Panc1 (cell line): ENCODE measurements at regions not wholly inside any gene's neighbourhood (a gene's known extent, or its start where the extent isn't known, plus 50 kb on each side); places are given as distances from the start of the nearest gene placed in this dataset.

Experiments used
- CTCF ChIP-seq: fragments of 450-650 bp; IDR thresholded peaks from 2 replicates; pipeline ENCODE4 v1.5.1; 2017; ENCODE audit warnings: mild to moderate bottlenecking
- POLR2AphosphoS5 ChIP-seq: IDR thresholded peaks from 2 replicates; pipeline ENCODE4 v1.6.1; 2012; ENCODE audit warnings: mild to moderate bottlenecking, low read depth, low read length, moderate library complexity
- REST ChIP-seq, 2 experiments: IDR thresholded peaks; 2 replicates each; pipeline ENCODE4 v1.6.1; 2011 to 2012; ENCODE audit warnings: low read depth in 2 of 2, control low read depth in 1 of 2, low read length in 1 of 2, mild to moderate bottlenecking in 1 of 2, moderate library complexity in 1 of 2; ENCODE audit not compliant: insufficient read depth in 1 of 2
- SIN3A ChIP-seq: IDR thresholded peaks from 2 replicates; pipeline ENCODE4 v1.6.1; 2012; ENCODE audit warnings: low read depth, mild to moderate bottlenecking, low read length, moderate library complexity, borderline replicate concordance; ENCODE audit not compliant: insufficient read depth
- TCF7L2 ChIP-seq: IDR thresholded peaks from 2 replicates; pipeline ENCODE4 v1.6.1; 2011; ENCODE audit warnings: mild to moderate bottlenecking, low read depth, low read length, inconsistent platforms

- TF ChIP-seq POLR2AphosphoS5 (no peak), CTCF (no peak), REST (IDR thresholded peaks at IDR 0.05; ENCODE audit: insufficient read depth in 1 of 2, low read depth in 2 of 2, low read length in 1 of 2) (no peak), TCF7L2 (no peak), SIN3A (no peak)
Measured at GRCh38 chr10:8304861-8305260, 250.4 kb downstream of the GATA3 start.
